Cerebellar nuclear complex (tissue), 1 donor: ENCODE measurements at regions not wholly inside any gene's neighbourhood (a gene's known extent, or its start where the extent isn't known, plus 50 kb on each side); places are given as distances from the start of the nearest gene placed in this dataset.
"Not testable (repeated sequence)": the region's sequence is repeated elsewhere in the genome, so short reads cannot be mapped to it uniquely, and the experiment has no call there.

Experiments used
- DNase-seq, 2 experiments: peaks; one replicate each; lab custom pipeline; 2025; lab: John Stamatoyannopoulos, UW

DNA sequence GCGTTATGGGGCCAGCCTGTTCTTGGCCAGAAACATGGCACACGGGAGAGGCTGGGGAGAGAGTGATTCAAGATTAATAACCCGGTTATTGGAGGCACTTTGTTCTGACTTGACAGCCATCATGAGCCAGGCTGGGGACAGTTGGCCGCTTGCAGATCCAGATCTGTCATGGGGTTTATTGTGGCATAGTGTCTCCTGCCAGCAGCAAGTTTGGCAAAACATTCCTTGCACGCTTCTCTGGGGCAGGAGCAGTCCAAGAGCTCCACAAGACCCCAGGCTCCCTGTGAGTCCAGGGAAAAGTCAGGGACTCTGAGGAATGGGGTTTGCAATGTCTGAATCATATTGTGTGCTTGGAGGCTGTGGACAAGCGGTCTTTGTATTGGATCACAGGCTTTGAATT lies 270.4 kb downstream of the MIAT start:
- no peak for DNase-seq

DNA sequence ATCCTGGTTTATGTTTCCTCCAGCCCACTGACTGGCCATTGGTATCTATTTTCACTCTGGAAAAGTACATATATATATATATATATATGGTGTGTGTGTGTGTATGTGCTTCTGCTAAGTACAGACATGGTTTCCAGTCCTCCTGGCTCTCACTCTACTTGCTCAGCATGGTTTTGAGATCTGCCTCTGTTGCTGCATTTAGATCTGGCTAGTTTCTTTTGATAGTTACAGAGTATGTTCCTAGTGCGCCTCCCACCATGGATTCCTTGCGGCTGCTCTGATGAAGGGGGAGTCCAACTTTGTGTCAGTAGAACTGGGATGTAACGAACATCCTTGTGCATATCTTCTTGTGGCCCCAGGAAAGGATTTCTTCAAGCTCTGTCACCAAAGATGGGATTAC lies 274.1 kb downstream of the MIAT start:
- DNase-seq, result no peak

DNA sequence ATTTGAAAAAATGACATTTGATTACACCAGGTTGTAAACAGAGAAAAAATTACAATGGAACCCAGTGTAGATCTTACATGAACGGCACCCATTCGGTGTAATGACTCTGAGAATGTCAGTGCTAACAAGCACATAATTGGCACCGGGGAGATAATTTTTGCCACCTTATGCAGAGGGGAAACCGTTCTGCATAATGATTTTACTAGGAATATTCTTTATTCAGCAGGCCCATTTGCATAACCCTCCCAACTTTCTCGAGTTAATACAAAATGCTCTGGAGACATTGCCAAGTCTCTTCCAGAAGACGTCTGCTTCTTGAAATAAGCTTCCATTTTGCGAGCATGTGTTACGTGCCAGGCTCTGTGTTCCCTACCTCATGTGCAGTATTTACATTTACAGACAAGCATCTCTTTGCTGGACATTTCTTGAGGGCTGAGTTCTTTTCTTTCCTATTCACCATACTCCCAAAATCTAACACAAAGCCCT lies 275.8 kb downstream of the MIAT start:
- no peak for DNase-seq

DNA sequence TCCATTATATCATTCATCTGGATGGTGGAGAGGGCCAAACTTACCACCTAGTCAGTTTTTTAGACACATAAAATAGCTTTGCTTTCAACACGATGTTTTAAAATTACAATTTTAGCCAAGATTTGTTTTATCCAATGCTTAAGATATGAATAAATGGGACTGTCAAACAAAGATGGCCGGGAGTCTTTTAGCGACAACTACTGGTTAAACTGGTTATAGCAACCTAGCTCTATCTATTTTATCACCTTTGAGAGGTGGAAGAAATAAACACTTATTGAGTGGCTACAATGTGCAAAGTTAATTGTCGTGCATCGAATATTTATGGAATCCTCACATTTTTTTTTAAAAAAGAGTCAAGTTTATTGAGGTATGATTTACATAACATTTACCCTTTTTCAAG lies 279.8 kb downstream of the MIAT start:
- DNase-seq, result no peak

DNA sequence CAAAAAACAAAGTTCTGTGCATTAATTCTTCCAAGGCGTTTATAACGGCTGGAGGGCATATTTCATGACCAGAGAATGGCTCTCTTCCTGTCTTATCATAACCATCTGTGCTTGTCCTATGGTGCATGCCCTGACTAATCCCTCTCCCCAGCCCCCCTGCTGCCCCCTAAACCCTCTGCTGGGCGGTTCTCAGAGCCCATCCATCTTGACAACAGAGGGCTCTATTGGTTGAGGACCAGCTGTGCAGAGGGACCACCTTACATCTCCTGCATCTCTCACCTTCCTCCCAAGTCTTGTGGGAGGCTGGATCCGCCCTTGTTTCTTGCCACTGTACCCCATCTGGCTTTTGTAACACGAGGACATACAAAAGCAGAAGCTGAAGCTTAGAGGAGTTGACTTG lies 282.1 kb downstream of the MIAT start:
- DNase-seq, result no peak

DNA sequence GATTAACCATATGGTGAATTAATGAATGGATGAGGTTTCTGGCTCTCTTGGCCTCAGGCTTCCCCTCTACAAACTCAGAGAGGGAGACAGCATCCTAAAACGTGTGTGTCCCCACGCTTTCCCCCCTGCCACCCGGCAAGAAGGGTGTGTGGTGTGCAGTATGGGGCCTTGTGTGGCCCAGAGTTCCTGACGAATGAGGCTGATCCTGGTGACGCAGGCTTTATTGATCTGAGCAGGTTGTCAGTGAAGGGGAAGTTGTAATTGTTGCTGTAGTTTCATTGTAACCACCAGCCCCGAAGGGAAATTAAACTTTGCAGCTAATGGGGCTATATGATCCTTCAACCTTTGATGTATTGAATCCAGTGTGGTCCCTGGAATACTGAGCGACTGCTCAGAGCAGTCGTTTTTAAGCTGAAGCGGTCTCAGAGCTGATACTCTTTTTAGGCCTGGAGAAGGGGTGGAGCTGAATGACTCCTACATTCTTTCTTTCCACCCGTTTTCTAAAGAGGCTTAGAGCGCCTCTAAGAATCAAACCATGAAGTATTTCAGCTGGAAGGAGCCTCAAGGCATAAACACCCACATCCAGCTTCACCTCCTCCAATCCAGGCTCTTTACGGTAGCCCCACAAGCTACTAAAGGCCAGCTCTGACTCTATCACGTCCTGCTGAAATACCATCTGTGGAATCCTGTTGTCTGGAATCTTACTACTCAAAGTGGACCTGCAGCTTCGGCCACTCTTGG lies 284.7 kb downstream of the MIAT start:
- DNase-seq, result no peak

DNA sequence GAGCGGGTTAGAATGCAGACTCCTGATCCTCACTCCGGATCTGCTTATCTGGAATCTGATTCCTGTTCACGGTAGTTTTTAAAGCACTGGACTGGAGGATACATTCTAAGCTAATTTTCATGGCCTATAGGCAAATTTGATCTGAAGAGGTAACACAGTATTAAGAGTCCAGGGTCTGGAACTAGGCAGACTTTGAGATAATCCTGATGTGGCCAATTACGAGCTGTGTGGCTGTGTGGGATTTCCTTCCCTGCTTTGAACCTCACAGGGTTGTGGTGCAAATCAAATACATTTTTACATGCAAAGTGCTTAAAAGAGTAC lies 285.2 kb downstream of the MIAT start:
- no peak for DNase-seq

DNA sequence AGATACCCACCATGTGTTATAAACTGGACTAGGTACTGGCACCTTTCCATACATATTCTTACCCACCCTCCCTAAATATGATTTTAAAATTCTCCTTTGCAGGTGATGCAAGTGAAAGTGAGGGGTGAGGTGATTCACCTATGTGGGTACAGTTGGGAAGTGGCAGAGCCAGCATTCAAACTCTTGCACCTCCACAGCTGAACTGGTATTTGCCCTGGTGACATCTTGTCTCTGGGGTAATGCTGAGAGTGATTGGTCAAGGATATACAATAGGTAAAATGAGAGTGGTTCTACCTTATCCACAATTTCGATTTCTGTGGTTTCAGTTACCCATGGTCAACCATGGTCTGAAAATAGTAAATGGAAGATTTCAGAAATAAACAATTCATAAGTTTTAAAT lies 288.2 kb downstream of the MIAT start:
- DNase-seq, result no peak

DNA sequence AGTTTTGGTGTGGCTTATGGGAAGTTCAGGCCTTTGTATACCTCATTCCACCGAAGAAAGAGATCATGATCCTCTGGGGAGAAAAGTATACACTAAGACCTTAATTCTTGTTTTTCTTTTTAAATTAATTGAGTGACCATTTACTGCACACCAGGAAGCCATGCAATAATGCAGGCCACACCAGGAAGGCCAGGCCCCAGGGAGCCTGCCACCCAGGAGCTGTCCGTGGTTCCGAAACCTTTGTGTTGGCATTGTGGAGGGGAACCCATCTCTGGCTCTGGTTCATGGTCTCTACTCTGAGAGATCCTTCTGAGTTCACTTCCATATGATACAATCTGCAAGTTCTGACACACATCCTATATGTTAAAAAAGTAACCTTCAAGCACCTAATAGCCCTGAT lies 291.8 kb downstream of the MIAT start:
- no peak for DNase-seq

DNA sequence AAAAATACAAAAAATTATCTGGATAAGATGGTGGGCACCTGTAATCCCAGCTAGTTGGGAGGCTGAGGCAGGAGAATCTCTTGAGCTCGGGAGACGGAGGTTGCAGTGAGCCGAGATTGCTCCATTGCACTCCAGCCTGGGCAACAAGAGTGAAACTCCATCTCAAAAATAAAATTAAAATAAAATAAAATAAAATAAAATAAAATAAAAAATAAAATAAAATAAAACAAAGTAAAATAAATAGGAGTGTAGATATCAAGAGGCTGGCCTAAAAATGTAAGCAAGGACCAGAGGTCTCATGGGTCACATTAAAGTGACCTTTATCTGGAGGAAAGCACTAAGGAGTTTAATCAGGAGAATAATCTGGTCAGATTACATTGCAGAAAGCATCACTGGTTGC lies 293.8 kb downstream of the MIAT start:
- not testable (repeated sequence) for DNase-seq

DNA sequence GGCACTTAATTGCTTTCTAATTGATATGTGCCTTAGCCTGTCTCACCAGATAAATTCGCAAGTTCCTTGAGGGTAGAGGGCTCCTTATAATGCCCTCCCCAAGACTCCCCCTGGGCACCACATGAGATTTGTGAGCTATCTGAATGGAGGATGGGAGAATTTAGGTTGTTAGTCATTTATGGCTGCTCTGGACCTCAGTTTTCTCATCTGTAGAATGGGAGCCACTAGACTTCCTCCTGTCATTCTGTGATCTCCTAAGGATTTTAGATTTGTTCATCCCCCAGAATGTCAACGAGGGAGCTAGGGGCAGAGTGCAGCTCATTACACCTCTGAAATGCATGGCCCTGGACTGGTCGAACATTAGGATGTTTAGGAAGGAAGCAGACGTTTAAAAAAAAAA lies 294.6 kb downstream of the MIAT start:
- DNase-seq, result no peak

DNA sequence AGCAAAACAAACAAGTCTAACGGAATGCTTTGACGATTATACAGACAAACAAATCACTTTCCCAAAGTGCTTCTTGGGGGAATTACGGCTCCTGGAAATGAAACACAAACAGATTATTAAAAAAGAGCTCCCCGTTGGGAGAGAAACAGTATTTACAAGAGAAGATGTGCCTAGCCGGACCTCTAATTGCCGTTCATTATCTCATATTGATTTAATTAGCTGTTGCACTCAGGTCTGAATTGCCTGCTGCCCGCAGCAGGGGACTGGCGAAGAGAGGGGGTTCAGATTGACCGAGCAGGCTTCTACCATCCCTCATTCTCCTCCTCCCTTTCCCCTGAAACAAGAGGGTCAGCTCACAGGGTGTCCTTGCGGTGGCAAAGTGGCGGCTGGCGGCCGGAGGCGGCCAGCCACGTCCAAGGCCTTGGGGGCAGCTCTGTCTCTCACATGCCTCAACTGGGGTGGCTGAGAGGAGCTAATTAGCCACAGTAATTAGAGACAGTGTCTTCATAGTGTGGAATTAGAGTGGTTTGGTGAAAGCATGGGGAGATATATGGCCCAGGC lies 295.1 kb downstream of the MIAT start:
- no peak for DNase-seq

DNA sequence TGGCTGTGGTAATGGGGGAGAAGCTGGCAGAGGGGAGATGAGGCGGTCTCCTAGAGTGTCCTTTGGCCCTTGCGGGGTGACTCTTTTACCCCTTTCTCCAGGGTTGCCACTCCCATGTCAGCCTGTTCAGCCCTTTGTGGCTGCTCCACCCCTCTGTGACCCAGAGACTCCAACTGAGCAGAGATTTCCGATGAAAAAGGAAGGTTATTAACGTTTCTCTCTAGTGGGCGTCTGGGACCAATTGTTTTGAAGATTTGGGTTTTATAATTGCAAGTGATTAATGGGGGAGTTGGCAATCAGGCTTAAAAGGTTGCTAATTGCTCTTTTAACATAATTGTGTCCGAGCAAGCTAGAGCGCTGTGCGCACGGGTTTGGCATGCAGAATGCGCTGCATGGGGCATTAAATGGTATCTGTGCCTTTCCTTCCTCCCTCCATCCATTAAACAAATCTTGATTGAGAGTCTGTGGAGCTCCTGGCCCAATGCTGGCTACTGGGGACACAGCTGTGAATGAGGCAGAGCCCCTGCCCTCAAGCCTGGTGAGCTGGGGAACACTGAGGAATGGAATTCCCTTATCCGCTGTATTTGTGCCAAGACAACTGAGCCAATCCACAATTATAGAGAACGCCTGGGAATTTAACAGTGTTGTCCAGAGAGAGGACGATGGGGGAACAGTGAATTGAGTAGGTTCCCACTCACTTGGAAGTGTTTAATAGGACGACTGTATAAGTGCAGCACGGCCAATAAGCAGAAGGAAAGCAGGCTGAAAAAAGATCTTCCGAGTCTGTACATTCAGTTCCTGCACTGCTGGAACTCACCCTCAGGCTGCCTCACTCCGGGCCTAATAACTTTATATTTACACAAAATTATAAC lies 295.9 kb downstream of the MIAT start:
- no peak for DNase-seq

DNA sequence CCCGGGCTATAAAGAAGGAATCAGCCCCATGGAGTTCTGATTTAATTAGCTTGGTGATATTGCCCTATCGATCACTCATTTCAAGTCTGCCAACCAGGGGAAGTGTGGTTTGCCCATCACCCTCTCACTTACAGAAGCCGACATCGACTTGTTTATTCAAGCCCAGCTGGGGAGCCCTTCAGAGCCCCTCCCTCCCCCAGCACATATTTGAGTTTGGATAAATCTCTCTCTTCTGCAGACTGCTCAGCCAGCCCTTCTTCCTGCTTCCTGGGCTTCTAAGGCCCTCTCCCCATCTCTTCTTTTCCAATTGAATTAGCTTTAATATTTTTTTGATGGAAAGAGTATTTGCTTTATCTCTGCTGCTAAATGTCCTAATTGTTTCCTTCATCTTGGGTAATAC lies 299.0 kb downstream of the MIAT start:
- no peak for DNase-seq

DNA sequence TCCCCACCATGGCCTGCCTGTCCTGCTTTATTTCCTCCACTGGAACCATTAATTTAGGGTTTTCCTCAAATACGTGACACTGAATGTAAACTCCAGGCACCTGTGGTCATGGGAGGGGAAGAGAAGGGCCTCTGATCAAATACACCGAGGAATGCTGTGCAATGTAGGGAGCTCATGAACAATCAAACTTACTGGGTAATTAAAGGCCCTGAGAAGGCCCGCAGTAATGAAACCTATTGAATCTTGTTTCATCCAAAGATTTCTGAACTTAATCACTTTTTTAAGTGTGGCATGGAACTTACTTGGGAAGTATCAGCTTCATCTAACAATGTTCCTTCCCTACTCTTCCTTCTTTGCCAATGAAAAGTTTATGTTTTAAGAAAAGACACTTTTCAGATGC lies 299.8 kb downstream of the MIAT start:
- DNase-seq, result no peak

DNA sequence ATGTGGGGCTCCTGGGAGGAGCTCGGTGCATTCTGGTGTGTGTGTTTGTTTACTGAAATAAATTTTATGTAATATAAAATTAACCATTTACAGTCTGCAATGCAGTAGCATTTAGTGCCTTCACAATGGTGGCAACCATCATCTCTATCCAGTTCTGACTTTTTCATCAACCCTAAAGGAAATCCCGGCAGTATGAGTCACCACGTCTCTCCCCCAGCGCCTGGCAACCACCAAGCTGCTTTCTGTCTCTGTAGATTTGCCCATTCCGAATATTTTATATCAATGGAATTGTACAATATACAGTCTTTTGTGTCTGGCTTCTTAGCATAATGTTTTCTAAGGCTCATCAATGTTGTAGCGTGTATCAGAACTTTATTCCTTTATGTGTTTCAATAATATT lies 300.5 kb downstream of the MIAT start:
- DNase-seq, result no peak

DNA sequence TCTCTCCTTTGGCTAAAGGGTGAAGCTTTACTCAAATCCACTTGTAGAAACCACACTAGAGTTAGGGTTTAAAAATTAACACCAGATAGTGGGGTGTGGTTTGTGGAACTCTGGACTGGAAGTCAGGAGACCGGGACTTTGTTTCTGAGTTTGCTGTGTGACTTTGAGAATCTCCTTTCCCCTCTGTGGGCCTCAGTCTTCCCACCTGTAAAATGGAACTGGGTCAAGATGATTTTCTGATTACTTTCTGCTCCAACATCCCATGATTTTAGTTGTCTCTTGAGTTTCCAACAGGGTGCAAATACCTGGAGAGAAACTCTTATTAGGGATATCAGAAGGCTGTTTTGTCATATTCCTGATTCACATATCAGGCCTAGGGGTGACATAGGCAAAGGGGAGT lies 301.0 kb downstream of the MIAT start:
- DNase-seq, result no peak

DNA sequence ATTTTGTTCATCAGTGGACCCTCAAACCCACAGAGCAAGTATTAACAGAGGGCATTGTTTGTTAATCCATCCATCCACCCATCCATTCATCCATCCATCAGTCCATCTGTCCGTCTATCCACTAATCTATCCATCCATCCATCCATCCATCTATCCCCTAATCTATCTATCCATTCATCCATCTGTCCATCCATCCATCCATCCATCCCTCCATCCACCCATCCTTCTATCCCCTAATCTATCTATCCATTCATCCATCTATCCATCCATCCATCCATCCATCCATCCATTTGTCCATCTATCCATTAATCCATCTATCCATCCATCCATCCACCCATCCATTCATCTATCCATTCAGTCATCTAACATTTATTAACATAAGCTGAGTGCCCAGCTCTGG lies 307.3 kb downstream of the MIAT start:
- DNase-seq, result no peak

DNA sequence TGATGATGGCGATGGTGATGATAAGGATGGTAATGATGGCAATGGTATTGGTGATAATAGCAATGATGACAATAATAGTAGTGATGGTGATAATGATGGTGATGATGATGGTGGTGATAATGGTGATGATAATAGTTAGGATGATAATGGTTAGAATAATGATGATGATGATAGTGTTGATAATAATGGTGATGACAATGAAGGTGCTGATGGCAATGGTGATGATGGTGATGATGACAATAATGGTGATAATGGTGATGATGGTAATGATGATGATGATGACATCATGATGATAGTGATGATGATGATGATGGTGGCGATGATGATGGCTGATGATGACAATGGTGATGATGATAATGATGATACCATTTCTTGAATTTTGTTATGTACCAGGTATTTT lies 309.9 kb downstream of the MIAT start:
- DNase-seq, result no peak

DNA sequence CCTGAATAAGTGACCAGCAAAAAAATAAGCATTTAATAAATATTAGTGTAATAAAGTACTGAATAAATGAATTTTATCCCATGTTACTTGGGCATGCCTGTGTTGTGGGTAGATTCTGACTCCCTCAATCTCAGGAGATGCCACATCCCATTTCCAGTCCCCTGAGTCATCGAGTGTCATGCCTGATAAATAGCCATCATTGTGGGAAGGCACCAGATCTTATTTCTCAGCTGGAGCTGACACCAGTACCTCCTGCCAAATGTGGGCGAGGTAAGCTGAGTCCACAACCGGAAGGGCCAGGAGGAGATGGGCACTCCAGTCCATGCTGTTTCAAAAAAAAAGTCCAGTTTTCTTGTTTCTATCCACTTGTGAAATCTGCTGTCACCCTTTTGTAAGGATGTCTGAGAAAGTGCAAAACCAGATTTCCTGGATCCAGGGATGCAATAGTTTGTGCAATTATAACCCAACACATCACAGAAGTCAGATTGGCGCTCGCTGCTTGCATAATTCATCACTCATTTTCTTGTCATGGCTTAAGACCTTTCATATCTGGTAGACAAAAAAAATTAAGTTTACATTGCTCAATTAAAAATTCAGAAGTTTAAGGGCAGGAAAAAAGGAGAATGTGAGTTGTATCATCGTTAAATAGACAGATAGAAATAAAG lies 311.6 kb downstream of the MIAT start:
- DNase-seq, result no peak

DNA sequence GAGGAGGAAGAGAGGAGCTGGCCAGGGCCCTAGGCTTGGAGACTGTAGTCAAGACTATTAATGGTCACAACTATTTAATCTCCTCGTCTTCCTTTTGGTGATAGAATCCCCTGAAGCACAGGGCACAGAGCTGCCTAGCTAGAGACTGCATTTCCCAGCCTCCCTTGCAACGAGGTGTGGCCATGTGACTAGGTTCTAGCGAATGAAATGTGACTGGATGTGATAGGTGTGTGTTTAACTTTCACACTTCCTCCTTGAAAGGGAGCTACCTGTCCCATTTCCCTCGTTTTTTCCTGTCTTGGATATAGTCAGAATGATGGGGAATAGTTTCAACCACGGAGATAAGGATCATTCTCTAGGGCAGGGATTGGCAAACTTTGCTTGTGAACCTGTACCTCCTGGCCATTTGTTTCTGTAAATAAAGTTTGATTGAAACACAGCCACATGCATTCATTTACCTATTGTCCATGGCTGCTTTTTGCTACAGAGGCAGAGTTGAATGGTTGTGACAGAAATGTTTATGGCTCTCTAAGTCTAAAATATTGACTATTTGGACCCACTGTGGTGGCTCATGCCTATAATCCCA lies 313.5 kb downstream of the MIAT start:
- DNase-seq, result no peak

DNA sequence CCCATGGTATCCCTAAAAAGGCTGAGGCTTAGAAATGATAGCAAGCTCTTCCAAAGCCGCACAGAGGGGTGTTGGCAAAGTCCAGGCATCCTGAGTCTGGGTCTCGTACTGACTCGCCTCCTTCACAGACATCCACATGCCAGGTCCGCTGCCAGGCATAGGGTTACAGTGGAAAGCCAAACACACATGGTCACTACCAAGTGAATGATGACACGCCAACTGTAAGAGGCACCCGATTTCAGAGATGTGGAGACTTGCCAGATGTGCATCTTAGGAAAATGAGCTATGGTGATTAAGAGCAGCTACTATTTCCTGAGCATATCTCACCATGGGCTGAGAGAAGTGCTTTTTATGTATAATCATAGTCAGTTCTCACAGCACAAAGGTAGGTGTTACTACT lies 314.9 kb downstream of the MIAT start:
- no peak for DNase-seq
